ENCODE measurements at regions not wholly inside any gene's neighbourhood (a gene's known extent, or its start where the extent isn't known, plus 50 kb on each side); places are given as distances from the start of the nearest gene placed in this dataset.

GRCh38 chr2:226584518-226585055 lies 215.0 kb downstream of the IRS1 start:
- Mint-ChIP-seq H3K27ac (ENCODE audit: low read depth, unreplicated experiment) (peak overlapping the region; percentile 55), H3K27me3 (ENCODE audit: insufficient read depth, unreplicated experiment) (no peaks in the 10 kb centered on the region), H3K9me3 (ENCODE audit: unreplicated experiment) (peaks cover 8% of the 10 kb centered on the region), H3K36me3 (ENCODE audit: insufficient read depth, unreplicated experiment) (no peaks in the 10 kb centered on the region), H3K4me3 (ENCODE audit: unreplicated experiment) (no peak overlapping the region), H3K4me1 (ENCODE audit: insufficient read depth, unreplicated experiment) (peaks cover 16% of the 10 kb centered on the region)
- no peak for DNase-seq (ENCODE audit: unreplicated experiment)
- ChIA-PET POLR2A (no interaction called here), CTCF (interaction anchor here (1.2 kb wide), 2 partner anchors 16 to 218 kb away, joined by 3 to 5 read pairs; no protein-coding TSS in a partner anchor)
- no peak for TF ChIP-seq CTCF (IDR thresholded peaks at IDR 0.05; ENCODE audit: unreplicated experiment)
- intact Hi-C loops (cut with micrococcal nuclease) = loop anchor here (10.0 kb wide), 1 partner anchor 210 kb away; the partner anchor contains the start of gene IRS1
- BruUV-seq (replicated peaks) = no TSS peak

- Mint-ChIP-seq H3K27me3 (ENCODE audit: insufficient read depth, unreplicated experiment) (no peaks in the 10 kb centered on the region), H3K4me3 (ENCODE audit: unreplicated experiment) (no peak overlapping the region), H3K9me3 (ENCODE audit: unreplicated experiment) (peaks cover 8% of the 10 kb centered on the region), H3K36me3 (ENCODE audit: insufficient read depth, unreplicated experiment) (no peaks in the 10 kb centered on the region), H3K4me1 (ENCODE audit: insufficient read depth, unreplicated experiment) (peaks cover 16% of the 10 kb centered on the region), H3K27ac (ENCODE audit: low read depth, unreplicated experiment) (peak overlapping the region; percentile 10)
- no peak for TF ChIP-seq CTCF (IDR thresholded peaks at IDR 0.05; ENCODE audit: unreplicated experiment)
- ChIA-PET POLR2A (interaction anchor here (0.7 kb wide), 1 partner anchor 172 kb away, joined by 3 read pairs; no protein-coding TSS in a partner anchor), CTCF (interaction anchor here (1.2 kb wide), 2 partner anchors 15 to 219 kb away, joined by 3 to 5 read pairs; no protein-coding TSS in a partner anchor)
- intact Hi-C loops (cut with micrococcal nuclease) = loop anchor here (10.0 kb wide), 1 partner anchor 211 kb away; the partner anchor contains the start of gene IRS1
- no TSS peak for BruUV-seq (replicated peaks)
- peak; percentile 56 for DNase-seq (ENCODE audit: unreplicated experiment)
These were observed 215.9 kb downstream of the IRS1 start for GRCh38 chr2:226583715-226584114.

DNA sequence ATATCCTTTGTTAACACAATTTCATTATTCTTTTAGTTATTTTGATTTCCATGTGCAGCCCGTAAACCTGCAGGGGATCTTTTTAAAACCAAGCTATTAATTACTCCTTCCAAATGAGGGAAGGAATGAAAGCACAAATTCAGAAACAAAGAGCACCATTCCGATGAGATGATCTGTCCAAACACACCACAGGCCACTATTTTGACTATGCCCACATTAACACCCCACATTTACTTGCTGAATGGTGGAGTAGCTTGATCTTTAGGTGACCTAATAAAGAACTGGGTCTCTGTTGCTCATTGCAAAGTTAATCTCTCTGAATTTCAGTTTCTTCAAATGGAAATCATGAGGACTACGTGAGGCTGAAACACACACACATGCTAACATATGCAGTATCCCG lies 218.0 kb downstream of the IRS1 start:
- H3K27me3 Mint-ChIP-seq (ENCODE audit: insufficient read depth, unreplicated experiment) = no peaks in the 10 kb centered on the region
- no peaks in the 10 kb centered on the region for H3K36me3 Mint-ChIP-seq (ENCODE audit: insufficient read depth, unreplicated experiment)
- intact Hi-C loops (cut with micrococcal nuclease) = loop anchor here (10.0 kb wide), 1 partner anchor 213 kb away; the partner anchor contains the start of gene IRS1
- ChIA-PET POLR2A (interaction anchor here (0.5 to 0.6 kb wide), 2 partner anchors 79 to 1304 kb away, joined by 3 to 4 read pairs; no protein-coding TSS in a partner anchor), CTCF (no interaction called here)
- no peak overlapping the region for H3K27ac Mint-ChIP-seq (ENCODE audit: low read depth, unreplicated experiment)
- no peak for TF ChIP-seq CTCF (IDR thresholded peaks at IDR 0.05; ENCODE audit: unreplicated experiment)
- H3K4me1 Mint-ChIP-seq (ENCODE audit: insufficient read depth, unreplicated experiment) = peaks cover 16% of the 10 kb centered on the region
- H3K4me3 Mint-ChIP-seq (ENCODE audit: unreplicated experiment) = no peak overlapping the region
- no peak for DNase-seq (ENCODE audit: unreplicated experiment)
- H3K9me3 Mint-ChIP-seq (ENCODE audit: unreplicated experiment) = peaks cover 8% of the 10 kb centered on the region
- no TSS peak for BruUV-seq (replicated peaks)

DNA sequence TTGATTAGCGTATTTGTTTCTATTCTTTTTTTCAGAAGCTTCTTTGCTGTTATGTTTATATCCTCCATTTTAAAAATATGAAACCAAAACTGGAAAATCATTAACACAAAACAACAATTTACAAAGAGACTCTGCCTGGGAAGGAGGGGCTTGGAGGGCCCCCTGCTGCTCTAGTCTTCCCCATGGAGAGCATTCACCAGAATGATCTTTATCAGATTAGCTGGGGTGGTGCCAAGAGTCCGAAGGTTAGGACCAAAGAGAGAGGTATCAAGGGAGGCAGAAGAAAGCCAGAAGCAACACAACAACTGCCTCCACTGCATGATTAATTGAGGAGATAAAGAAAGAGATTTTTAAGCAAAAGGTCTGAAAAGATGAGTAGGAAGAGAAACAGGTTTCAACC lies 218.6 kb downstream of the IRS1 start:
- H3K4me1 Mint-ChIP-seq (ENCODE audit: insufficient read depth, unreplicated experiment) = peaks cover 16% of the 10 kb centered on the region
- no peak for TF ChIP-seq CTCF (IDR thresholded peaks at IDR 0.05; ENCODE audit: unreplicated experiment)
- no peaks in the 10 kb centered on the region for H3K27me3 Mint-ChIP-seq (ENCODE audit: insufficient read depth, unreplicated experiment)
- no TSS peak for BruUV-seq (replicated peaks)
- peak overlapping the region; percentile 49 for H3K27ac Mint-ChIP-seq (ENCODE audit: low read depth, unreplicated experiment)
- peaks cover 8% of the 10 kb centered on the region for H3K9me3 Mint-ChIP-seq (ENCODE audit: unreplicated experiment)
- no peak for DNase-seq (ENCODE audit: unreplicated experiment)
- CTCF ChIA-PET = no interaction called here
- H3K4me3 Mint-ChIP-seq (ENCODE audit: unreplicated experiment) = no peak overlapping the region
- POLR2A ChIA-PET = interaction anchor here (0.7 kb wide), 1 partner anchor 828 kb away, joined by 3 read pairs; no protein-coding TSS in a partner anchor
- intact Hi-C loops (cut with micrococcal nuclease) = loop anchor here (10.0 kb wide), 1 partner anchor 214 kb away; the partner anchor contains the start of gene IRS1
- H3K36me3 Mint-ChIP-seq (ENCODE audit: insufficient read depth, unreplicated experiment) = no peaks in the 10 kb centered on the region

Data from MCF 10A (cell line).